AG09309 (cell line): ENCODE measurements at regions not wholly inside any gene's neighbourhood (a gene's known extent, or its start where the extent isn't known, plus 50 kb on each side); places are given as distances from the start of the nearest gene placed in this dataset.

Source experiments
- DNase-seq: peaks from one replicate; pipeline ENCODE4 v3.0.0-alpha.2; 2010; ENCODE audit warnings: low read depth
- H3K4me3 ChIP-seq: 2 replicates; pipeline ENCODE4 v1.5.1; 2011; ENCODE audit warnings: mild to moderate bottlenecking, low read depth, low read length, moderate library complexity; ENCODE audit not compliant: control insufficient read depth
- CTCF ChIP-seq: IDR thresholded peaks from 2 replicates; pipeline ENCODE4 v1.5.1; 2011; ENCODE audit warnings: mild to moderate bottlenecking, low read depth, low read length, inconsistent platforms; ENCODE audit not compliant: insufficient read depth, control insufficient read depth; ENCODE audit errors: missing control alignments

- DNase-seq, result no peak
- H3K4me3 ChIP-seq, result no peak overlapping the region
- TF ChIP-seq CTCF, result no peak
Measured at GRCh38 chr4:187840814-187841213, 154.8 kb upstream of the ZFP42 start.

GRCh38 chr4:187849556-187850225 is 145.9 kb upstream of the ZFP42 start:
- no peak overlapping the region for H3K4me3 ChIP-seq
- no peak for DNase-seq
- TF ChIP-seq CTCF, result no peak

GRCh38 chr4:187865914-187866313 is 129.7 kb upstream of the ZFP42 start:
- no peak for DNase-seq
- no peak for TF ChIP-seq CTCF
- H3K4me3 ChIP-seq, result no peak overlapping the region

- no peak overlapping the region for H3K4me3 ChIP-seq
- TF ChIP-seq CTCF, result no peak
- no peak for DNase-seq
Measured at GRCh38 chr4:187883049-187883448, 112.5 kb upstream of the ZFP42 start.

GRCh38 chr4:187883836-187884475 is 111.6 kb upstream of the ZFP42 start:
- no peak overlapping the region for H3K4me3 ChIP-seq
- no peak for DNase-seq
- TF ChIP-seq CTCF, result no peak

- TF ChIP-seq CTCF, result no peak
- no peak for DNase-seq
- no peak overlapping the region for H3K4me3 ChIP-seq
Measured at GRCh38 chr4:187887906-187888305, 107.7 kb upstream of the ZFP42 start.
